T-helper 2 cell treated with Interferon-gamma antibody and Interleukin-4, amounts not matched to agents 5 μg/mL and 100 μg/mL, for 36 hours (primary cell): ENCODE measurements at regions not wholly inside any gene's neighbourhood (a gene's known extent, or its start where the extent isn't known, plus 50 kb on each side); places are given as distances from the start of the nearest gene placed in this dataset.

Source experiments
- DNase-seq: peaks from one replicate; pipeline ENCODE4 v3.0.0; 2021; ENCODE audit warnings: low spot score
- H3K27ac Mint-ChIP-seq: one replicate; pipeline ENCODE4 v1.8.0; 2021; ENCODE audit warnings: mild to moderate bottlenecking, mixed read lengths
- H3K27me3 Mint-ChIP-seq: one replicate; pipeline ENCODE4 v1.8.0; 2021; ENCODE audit warnings: low read depth, mixed read lengths
- H3K36me3 Mint-ChIP-seq: one replicate; pipeline ENCODE4 v1.8.0; 2021; ENCODE audit warnings: low read depth, mixed read lengths
- H3K4me1 Mint-ChIP-seq: one replicate; pipeline ENCODE4 v1.8.0; 2021; ENCODE audit warnings: low read depth, mixed read lengths
- H3K4me3 Mint-ChIP-seq: one replicate; pipeline ENCODE4 v1.8.0; 2022; ENCODE audit warnings: mild to moderate bottlenecking, moderate library complexity, mixed read lengths
- H3K9me3 Mint-ChIP-seq: one replicate; pipeline ENCODE4 v1.8.0; 2021; ENCODE audit warnings: mixed read lengths

DNA sequence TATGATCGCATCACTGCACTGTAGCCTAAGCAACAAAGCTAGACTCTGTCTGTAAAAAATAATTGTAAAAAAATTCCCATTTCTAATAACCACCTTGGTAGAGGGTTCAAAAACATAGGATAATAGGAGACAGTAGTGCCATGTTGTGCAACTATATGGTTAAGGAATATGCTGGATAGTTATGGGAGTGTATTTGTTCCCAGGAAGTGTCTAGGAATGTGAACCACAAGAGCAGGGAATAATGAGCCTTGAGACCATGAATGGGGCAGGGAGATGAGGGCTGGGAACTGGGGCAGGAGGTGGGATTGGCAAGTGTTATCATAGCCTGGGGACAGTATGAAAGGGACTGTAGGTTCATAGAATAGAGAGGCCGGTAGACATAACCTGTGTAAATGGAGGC is 50.4 kb downstream of the RUSC2 start:
- no peaks in the 10 kb centered on the region for H3K4me1 Mint-ChIP-seq
- peaks cover 2% of the 10 kb centered on the region for H3K27me3 Mint-ChIP-seq
- H3K4me3 Mint-ChIP-seq: no peak overlapping the region
- no peaks in the 10 kb centered on the region for H3K9me3 Mint-ChIP-seq
- no peak overlapping the region for H3K27ac Mint-ChIP-seq
- no peaks in the 10 kb centered on the region for H3K36me3 Mint-ChIP-seq
- DNase-seq: no peak

GRCh38 chr9:35546853-35547252 is 56.9 kb downstream of the RUSC2 start:
- Mint-ChIP-seq H3K27ac (no peak overlapping the region), H3K36me3 (no peaks in the 10 kb centered on the region), H3K4me3 (no peak overlapping the region), H3K9me3 (no peaks in the 10 kb centered on the region), H3K27me3 (no peaks in the 10 kb centered on the region), H3K4me1 (no peaks in the 10 kb centered on the region)
- DNase-seq: no peak

- Mint-ChIP-seq H3K9me3 (no peaks in the 10 kb centered on the region), H3K4me1 (no peaks in the 10 kb centered on the region), H3K4me3 (no peak overlapping the region), H3K27ac (no peak overlapping the region), H3K36me3 (no peaks in the 10 kb centered on the region), H3K27me3 (no peaks in the 10 kb centered on the region)
- no peak for DNase-seq
Measured at GRCh38 chr9:35547889-35548418, 57.1 kb upstream of the TESK1 start.

DNA sequence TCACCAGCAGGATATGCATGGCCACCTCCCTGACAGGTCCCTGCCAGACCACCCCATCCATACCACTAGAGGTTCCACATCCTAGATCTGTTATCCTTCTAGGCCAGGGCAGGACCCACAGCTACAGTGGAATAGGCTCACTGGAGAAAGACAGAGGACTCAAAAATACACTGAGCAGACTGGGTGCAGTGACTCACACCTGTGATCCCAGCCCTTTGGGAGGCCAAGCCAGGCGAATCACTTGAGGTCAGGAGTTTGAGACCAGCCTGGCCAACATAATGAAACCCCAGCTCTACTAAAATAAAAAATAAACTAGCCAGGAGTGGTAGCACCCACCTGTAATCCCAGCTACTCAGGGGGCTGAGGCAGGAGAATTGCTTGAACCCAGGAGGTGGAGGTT is 56.5 kb upstream of the TESK1 start:
- H3K27ac Mint-ChIP-seq: no peak overlapping the region
- no peaks in the 10 kb centered on the region for H3K4me1 Mint-ChIP-seq

DNA sequence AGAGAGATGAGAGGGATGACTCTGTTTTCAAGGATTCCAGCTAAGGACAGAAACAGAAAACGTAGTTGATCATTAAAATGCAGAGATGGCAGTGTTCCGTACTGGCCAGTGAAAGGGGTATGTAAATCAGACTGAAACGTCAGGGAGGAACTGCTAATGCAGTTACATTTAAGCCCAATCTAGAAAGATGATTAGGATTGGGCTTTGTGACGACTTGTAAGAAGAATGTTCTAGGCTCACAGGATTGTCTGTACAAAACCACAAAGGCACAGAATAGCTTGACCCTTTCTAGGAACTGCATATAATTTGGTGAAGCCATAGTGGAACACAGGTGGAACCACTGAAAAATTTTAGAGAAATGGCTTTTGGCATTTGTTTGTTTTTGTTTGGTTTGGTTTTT is 55.6 kb upstream of the TESK1 start:
- Mint-ChIP-seq H3K4me1 (no peaks in the 10 kb centered on the region), H3K9me3 (no peaks in the 10 kb centered on the region), H3K27ac (no peak overlapping the region)

More for the DNA sequence above, 56.5 kb upstream of the TESK1 start:
- no peaks in the 10 kb centered on the region for H3K36me3 Mint-ChIP-seq
- no peak overlapping the region for H3K4me3 Mint-ChIP-seq
- H3K27me3 Mint-ChIP-seq: no peaks in the 10 kb centered on the region
- no peak for DNase-seq
- no peaks in the 10 kb centered on the region for H3K9me3 Mint-ChIP-seq

GRCh38 chr9:35552376-35552775 is 52.7 kb upstream of the TESK1 start:
- Mint-ChIP-seq H3K4me3 (no peak overlapping the region), H3K27me3 (no peaks in the 10 kb centered on the region), H3K36me3 (no peaks in the 10 kb centered on the region), H3K4me1 (no peaks in the 10 kb centered on the region), H3K9me3 (no peaks in the 10 kb centered on the region), H3K27ac (no peak overlapping the region)
- DNase-seq: no peak

More for the DNA sequence above, 55.6 kb upstream of the TESK1 start:
- Mint-ChIP-seq H3K36me3 (no peaks in the 10 kb centered on the region), H3K27me3 (no peaks in the 10 kb centered on the region), H3K4me3 (no peak overlapping the region)
- DNase-seq: no peak

DNA sequence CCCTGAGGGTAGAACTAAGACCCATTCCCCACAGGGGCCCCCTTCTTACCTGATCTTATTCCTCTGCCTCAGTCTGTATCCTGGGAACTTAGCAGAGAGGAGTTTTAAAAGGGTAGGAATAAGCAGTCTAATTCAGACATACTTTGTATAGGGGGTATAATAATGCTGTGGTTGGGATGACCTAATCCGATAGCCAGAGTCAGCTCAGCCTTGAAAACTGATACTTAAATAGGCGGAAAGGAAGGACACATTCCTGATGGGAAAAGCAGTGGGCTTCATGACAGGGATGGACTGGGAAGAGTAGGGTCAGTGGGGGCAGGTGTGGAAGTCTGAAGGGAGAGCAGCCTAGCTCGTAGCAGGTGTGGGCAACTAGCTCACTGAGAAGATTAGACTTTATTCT is 52.2 kb upstream of the TESK1 start:
- H3K27ac Mint-ChIP-seq: no peak overlapping the region
- H3K27me3 Mint-ChIP-seq: no peaks in the 10 kb centered on the region
- H3K4me1 Mint-ChIP-seq: no peaks in the 10 kb centered on the region
- no peak overlapping the region for H3K4me3 Mint-ChIP-seq
- no peaks in the 10 kb centered on the region for H3K9me3 Mint-ChIP-seq
- no peaks in the 10 kb centered on the region for H3K36me3 Mint-ChIP-seq
- no peak for DNase-seq

DNA sequence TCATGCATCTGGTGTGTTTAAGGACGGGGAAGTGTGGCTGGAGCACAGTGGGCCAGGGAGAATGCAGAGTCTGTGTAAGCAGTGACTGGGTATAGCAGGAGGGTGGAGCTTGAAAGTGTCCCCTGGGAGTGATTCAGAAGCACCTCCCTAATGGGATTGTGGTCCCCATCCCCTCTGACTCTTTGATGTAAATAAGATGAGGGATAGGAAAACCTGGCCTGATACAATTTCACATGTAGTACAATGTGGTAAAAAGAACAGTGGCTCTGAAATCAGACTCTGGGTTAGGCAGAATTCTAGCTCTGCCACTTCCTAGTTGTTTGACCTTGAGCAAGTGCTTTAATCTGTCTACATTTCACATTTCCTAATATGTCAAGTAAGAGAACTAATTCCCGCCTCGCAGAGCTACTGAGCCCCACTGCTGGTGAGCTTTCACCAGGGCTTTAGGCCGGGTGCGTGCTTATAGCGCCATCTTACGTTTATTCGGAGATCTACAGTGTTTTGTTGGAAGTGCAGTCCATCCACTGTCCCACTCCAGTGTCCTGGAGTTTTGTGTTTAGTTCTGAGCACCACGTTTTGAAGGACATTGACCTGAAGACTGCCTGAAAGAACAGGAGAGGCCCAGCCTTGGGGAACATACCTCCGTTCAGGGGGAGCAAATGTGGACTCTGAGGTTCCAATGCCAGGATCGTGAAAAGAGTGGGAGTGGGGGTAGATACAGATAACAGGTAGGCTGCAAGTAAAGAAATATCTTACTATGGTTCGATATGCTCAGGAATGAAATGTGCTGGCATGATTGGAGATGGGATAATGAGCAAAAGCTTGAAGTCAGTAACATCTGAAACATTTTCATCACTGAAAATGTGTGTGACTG is 51.2 kb upstream of the TESK1 start:
- Mint-ChIP-seq H3K36me3 (no peaks in the 10 kb centered on the region), H3K9me3 (no peaks in the 10 kb centered on the region), H3K27me3 (no peaks in the 10 kb centered on the region), H3K4me1 (no peaks in the 10 kb centered on the region), H3K27ac (no peak overlapping the region), H3K4me3 (no peak overlapping the region)
- peak; percentile 36 for DNase-seq

DNA sequence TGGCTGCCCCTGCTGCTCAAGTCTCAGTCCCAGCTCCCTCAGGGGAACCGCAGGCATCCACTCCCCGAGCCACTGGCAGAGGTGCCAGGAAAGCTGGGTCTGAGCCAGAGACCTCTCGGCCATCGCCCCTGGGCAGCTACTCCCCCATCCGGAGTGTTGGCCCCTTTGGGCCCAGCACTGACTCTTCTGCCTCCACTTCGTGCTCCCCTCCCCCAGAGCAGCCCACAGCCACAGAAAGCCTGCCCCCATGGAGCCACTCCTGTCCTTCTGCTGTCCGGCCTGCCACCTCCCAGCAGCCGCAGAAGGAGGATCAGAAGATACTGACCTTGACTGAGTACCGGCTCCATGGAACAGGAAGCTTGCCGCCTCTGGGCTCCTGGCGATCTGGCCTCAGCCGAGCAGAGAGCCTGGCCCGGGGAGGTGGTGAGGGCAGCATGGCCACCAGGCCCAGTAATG is 49.8 kb upstream of the TESK1 start:
- DNase-seq: no peak
- no peaks in the 10 kb centered on the region for H3K4me1 Mint-ChIP-seq
- no peak overlapping the region for H3K4me3 Mint-ChIP-seq
- H3K36me3 Mint-ChIP-seq: no peaks in the 10 kb centered on the region
- no peaks in the 10 kb centered on the region for H3K27me3 Mint-ChIP-seq
- H3K27ac Mint-ChIP-seq: no peak overlapping the region
- H3K9me3 Mint-ChIP-seq: no peaks in the 10 kb centered on the region
